Eye (tissue), 1 donor: ENCODE measurements at regions not wholly inside any gene's neighbourhood (a gene's known extent, or its start where the extent isn't known, plus 50 kb on each side); places are given as distances from the start of the nearest gene placed in this dataset.

Source experiments
- DNase-seq: peaks from one replicate; pipeline ENCODE4 v3.0.0-alpha.2; 2015

- DNase-seq: peak; percentile 57
Observed at GRCh38 chr20:22403632-22404361, 180.6 kb downstream of the FOXA2 start.

GRCh38 chr20:22403022-22403631 lies 181.2 kb downstream of the FOXA2 start:
- peak; percentile 20 for DNase-seq

- no peak for DNase-seq
Observed at GRCh38 chr20:22402550-22402949, 181.8 kb downstream of the FOXA2 start.

- no peak for DNase-seq
Observed at GRCh38 chr20:22400440-22400839, 183.9 kb downstream of the FOXA2 start.

- no peak for DNase-seq
Observed at GRCh38 chr20:22394583-22394982, 189.8 kb downstream of the FOXA2 start.

- DNase-seq: no peak
Observed at GRCh38 chr20:22390543-22390903, 193.8 kb downstream of the FOXA2 start.

- DNase-seq: no peak
Observed at GRCh38 chr20:22389836-22390542, 194.4 kb downstream of the FOXA2 start.

- DNase-seq: no peak
Observed at GRCh38 chr20:22387452-22387851, 196.9 kb downstream of the FOXA2 start.

GRCh38 chr20:22386306-22386623 lies 198.1 kb downstream of the FOXA2 start:
- DNase-seq: no peak

- peak; percentile 28 for DNase-seq
Observed at GRCh38 chr20:22385602-22386305, 198.6 kb downstream of the FOXA2 start.

GRCh38 chr20:22384978-22385377 lies 199.4 kb downstream of the FOXA2 start:
- no peak for DNase-seq

- no peak for DNase-seq
Observed at GRCh38 chr20:22383156-22383555, 201.2 kb downstream of the FOXA2 start.

GRCh38 chr20:22382742-22383141 lies 201.6 kb downstream of the FOXA2 start:
- DNase-seq: no peak

- no peak for DNase-seq
Observed at GRCh38 chr20:22381812-22382416, 202.5 kb downstream of the FOXA2 start.

- DNase-seq: no peak
Observed at GRCh38 chr20:22379472-22379871, 204.9 kb downstream of the FOXA2 start.

- no peak for DNase-seq
Observed at GRCh38 chr20:22374678-22375590, 209.4 kb downstream of the FOXA2 start.

GRCh38 chr20:22374066-22374465 lies 210.3 kb downstream of the FOXA2 start:
- DNase-seq: no peak

GRCh38 chr20:22373164-22373895 lies 211.0 kb downstream of the FOXA2 start:
- no peak for DNase-seq

- DNase-seq: no peak
Observed at GRCh38 chr20:22371843-22372242, 212.5 kb downstream of the FOXA2 start.

GRCh38 chr20:22370137-22370536 lies 214.2 kb downstream of the FOXA2 start:
- no peak for DNase-seq

- no peak for DNase-seq
Observed at GRCh38 chr20:22369100-22369499, 215.3 kb downstream of the FOXA2 start.
